ENCODE measurements at regions not wholly inside any gene's neighbourhood (a gene's known extent, or its start where the extent isn't known, plus 50 kb on each side); places are given as distances from the start of the nearest gene placed in this dataset.

GRCh38 chr16:73614131-73614530 lies 566.2 kb upstream of the ZFHX3 start:
- no peak for TF ChIP-seq CTCF (conservative IDR thresholded peaks at IDR 0.05; ENCODE audit: low read depth in 2 of 2)
- TF ChIP-seq EZH2 (IDR thresholded peaks at IDR 0.05; ENCODE audit: low read depth, unreplicated experiment): no peak
- TF ChIP-seq REST (IDR thresholded peaks at IDR 0.05; ENCODE audit: unreplicated experiment): no peak
- no peak for TF ChIP-seq EZH2phosphoT487 (IDR thresholded peaks at IDR 0.05; ENCODE audit: unreplicated experiment)
- TF ChIP-seq POLR2AphosphoS5 (IDR thresholded peaks at IDR 0.05; ENCODE audit: low read depth): no peak
- TF ChIP-seq ZNF331 (CRISPR knock-in tag; IDR thresholded peaks at IDR 0.05; ENCODE audit: low read depth): no peak
- TF ChIP-seq CREB1 (CRISPR knock-in tag; IDR thresholded peaks at IDR 0.05; ENCODE audit: low read depth): no peak
- TF ChIP-seq ETS1 (IDR thresholded peaks at IDR 0.05): no peak
- no peak for TF ChIP-seq ZNF114 (CRISPR knock-in tag; IDR thresholded peaks at IDR 0.05)
- TF ChIP-seq STAT1 (IDR thresholded peaks at IDR 0.05; ENCODE audit: unreplicated experiment): no peak
- TF ChIP-seq ZNF462 (CRISPR knock-in tag; IDR thresholded peaks at IDR 0.05): no peak
- no peak for TF ChIP-seq JUNB (IDR thresholded peaks at IDR 0.05; ENCODE audit: unreplicated experiment)
